ENCODE measurements at regions not wholly inside any gene's neighbourhood (a gene's known extent, or its start where the extent isn't known, plus 50 kb on each side); places are given as distances from the start of the nearest gene placed in this dataset.

DNA sequence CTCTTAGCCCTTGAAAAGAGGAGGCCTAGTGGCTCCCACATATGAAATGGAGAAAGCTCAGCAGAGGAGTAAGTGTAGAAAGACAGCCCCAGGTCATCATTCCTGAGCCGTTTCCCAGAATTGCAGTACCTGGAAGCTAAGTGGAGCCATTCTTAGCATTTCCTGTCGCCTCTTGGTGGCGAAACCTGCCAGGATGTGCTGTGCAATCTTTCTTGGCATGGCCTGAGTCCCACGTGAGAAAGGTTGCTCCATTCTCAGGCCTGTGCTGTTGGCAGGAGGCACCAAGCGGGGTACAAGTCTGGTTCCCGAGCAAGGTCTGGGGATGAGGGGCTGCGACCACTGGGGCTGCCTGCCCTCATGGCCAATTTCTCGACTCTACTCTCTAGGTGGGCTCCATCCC, 207.2 kb upstream of the TPM1 start:
- Histone ChIP-seq H3K9me3 (ENCODE audit: insufficient read depth, low read depth) (no peaks in the 10 kb centered on the region), H3K4me3 (no peak overlapping the region), H3K27me3 (ENCODE audit: insufficient read depth, low read depth) (no peaks in the 10 kb centered on the region), H2AFZ (no peak overlapping the region), H3F3A (ENCODE audit: insufficient read depth, low read depth) (peaks cover 16% of the 10 kb centered on the region; the same call in 1 of the 2 replicates), H4K20me1 (ENCODE audit: insufficient read depth) (no peaks in the 10 kb centered on the region), H3K79me2 (ENCODE audit: low read depth) (no peaks in the 10 kb centered on the region), H3K36me3 (ENCODE audit: low read depth) (no peaks in the 10 kb centered on the region), H3K4me1 (replicated peaks; ENCODE audit: insufficient read depth) (peaks cover 40% of the 10 kb centered on the region), H3K27ac (no peak overlapping the region), H3K4me2 (no peak overlapping the region), H3K9me2 (ENCODE audit: insufficient read depth) (no peaks in the 10 kb centered on the region)
- TF ChIP-seq CTCF (conservative IDR thresholded peaks at IDR 0.05) (no peak), EZH2 (IDR thresholded peaks at IDR 0.05; ENCODE audit: low read depth) (no peak)
- intact Hi-C loops (cut with micrococcal nuclease; ENCODE audit: unreplicated experiment) = no loop called here
- ChIA-PET POLR2A (ENCODE audit: unreplicated experiment) (no interaction called here), CTCF (no interaction called here)
- peak in 1 of 2 experiments; percentile 44 for DNase-seq
- no TSS peak for BruUV-seq (replicated peaks)

DNA sequence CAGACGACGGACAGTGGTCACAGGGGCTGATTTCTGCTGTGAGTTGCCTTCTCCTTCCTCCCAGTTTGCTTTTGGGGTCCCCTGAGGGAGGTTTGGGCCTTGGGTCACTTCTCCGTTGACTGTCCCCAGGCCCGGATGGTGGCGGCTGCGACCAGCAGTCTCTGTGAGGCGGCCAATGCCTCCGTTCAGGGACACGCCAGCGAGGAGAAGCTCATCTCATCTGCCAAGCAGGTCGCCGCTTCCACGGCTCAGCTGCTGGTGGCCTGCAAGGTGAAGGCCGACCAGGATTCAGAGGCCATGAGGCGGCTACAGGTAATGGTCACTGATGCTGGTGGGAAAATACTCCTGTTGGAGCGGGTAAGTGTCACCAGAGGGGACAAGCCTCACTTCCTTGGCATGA, 206.8 kb upstream of the TPM1 start:
- Histone ChIP-seq H3F3A (ENCODE audit: insufficient read depth, low read depth) (peaks cover 16% of the 10 kb centered on the region; the same call in 1 of the 2 replicates), H4K20me1 (ENCODE audit: insufficient read depth) (no peaks in the 10 kb centered on the region), H3K36me3 (ENCODE audit: low read depth) (no peaks in the 10 kb centered on the region), H3K9me3 (ENCODE audit: insufficient read depth, low read depth) (no peaks in the 10 kb centered on the region), H2AFZ (no peak overlapping the region), H3K79me2 (ENCODE audit: low read depth) (no peaks in the 10 kb centered on the region), H3K9me2 (ENCODE audit: insufficient read depth) (no peaks in the 10 kb centered on the region), H3K27ac (no peak overlapping the region), H3K4me1 (replicated peaks; ENCODE audit: insufficient read depth) (peaks cover 40% of the 10 kb centered on the region), H3K27me3 (ENCODE audit: insufficient read depth, low read depth) (no peaks in the 10 kb centered on the region), H3K4me3 (no peak overlapping the region), H3K4me2 (no peak overlapping the region)
- intact Hi-C loops (cut with micrococcal nuclease; ENCODE audit: unreplicated experiment) = no loop called here
- POLR2A ChIA-PET (ENCODE audit: unreplicated experiment) = no interaction called here
- no peak for TF ChIP-seq EZH2 (IDR thresholded peaks at IDR 0.05; ENCODE audit: low read depth)
- TF ChIP-seq CTCF (conservative IDR thresholded peaks at IDR 0.05) = no peak
- no peak for DNase-seq
- BruUV-seq (replicated peaks) = no TSS peak
- CTCF ChIA-PET = no interaction called here

GRCh38 chr15:62840526-62841268, 201.8 kb upstream of the TPM1 start:
- H3K27me3 ChIP-seq (ENCODE audit: insufficient read depth, low read depth) = no peaks in the 10 kb centered on the region
- H3F3A ChIP-seq (ENCODE audit: insufficient read depth, low read depth) = no peaks in the 10 kb centered on the region; the same call in 1 of the 2 replicates
- peaks cover 25% of the 10 kb centered on the region for H3K4me1 ChIP-seq (replicated peaks; ENCODE audit: insufficient read depth)
- no peak overlapping the region for H3K4me3 ChIP-seq
- no TSS peak for BruUV-seq (replicated peaks)
- no peak overlapping the region for H3K27ac ChIP-seq
- H3K4me2 ChIP-seq = no peak overlapping the region
- CTCF ChIA-PET = no interaction called here
- H3K79me2 ChIP-seq (ENCODE audit: low read depth) = no peaks in the 10 kb centered on the region
- no peaks in the 10 kb centered on the region; the same call in 1 of the 2 replicates for H3K36me3 ChIP-seq (ENCODE audit: low read depth)
- no peaks in the 10 kb centered on the region for H4K20me1 ChIP-seq (ENCODE audit: insufficient read depth)
- H3K9me2 ChIP-seq (ENCODE audit: insufficient read depth) = no peaks in the 10 kb centered on the region
- no peak for DNase-seq
- POLR2A ChIA-PET (ENCODE audit: unreplicated experiment) = no interaction called here
- intact Hi-C loops (cut with micrococcal nuclease; ENCODE audit: unreplicated experiment) = no loop called here
- TF ChIP-seq EZH2 (IDR thresholded peaks at IDR 0.05; ENCODE audit: low read depth) (no peak), CTCF (conservative IDR thresholded peaks at IDR 0.05) (no peak)
- H3K9me3 ChIP-seq (ENCODE audit: insufficient read depth, low read depth) = no peaks in the 10 kb centered on the region
- H2AFZ ChIP-seq = no peak overlapping the region
